ENCODE measurements at regions not wholly inside any gene's neighbourhood (a gene's known extent, or its start where the extent isn't known, plus 50 kb on each side); places are given as distances from the start of the nearest gene placed in this dataset.

GRCh38 chrX:2581296-2581695 lies 80.5 kb upstream of the DHRSX start:
- H3K9ac ChIP-seq (ENCODE audit: low read depth, low read length): no peak overlapping the region
- CTCF ChIA-PET: no interaction called here
- no peak overlapping the region for H3K14ac ChIP-seq (replicated peaks; ENCODE audit: low read depth, low read length)
- H3K56ac ChIP-seq (ENCODE audit: extremely low read depth, insufficient read depth, low read length): no peak overlapping the region
- H4K91ac ChIP-seq (ENCODE audit: insufficient read depth, low read depth, low read length): no peak overlapping the region
- H2BK120ac ChIP-seq (ENCODE audit: low read depth, low read length): no peak overlapping the region
- no peaks in the 10 kb centered on the region for H3K9me3 ChIP-seq (ENCODE audit: control insufficient read depth, insufficient read depth, low read length)
- H2AK9ac ChIP-seq (replicated peaks; ENCODE audit: low read depth, low read length, poor library complexity): no peak overlapping the region
- H3K4me1 ChIP-seq (ENCODE audit: control insufficient read depth, insufficient read depth, low read length): no peaks in the 10 kb centered on the region
- dilution Hi-C loops (cut with HindIII; ENCODE audit: low sequenced_read_pairs, unreplicated experiment) (no loop called here), in situ Hi-C loops (cut with MboI; ENCODE audit: low sequenced_read_pairs) (no loop called here), intact Hi-C loops (cut with micrococcal nuclease) (no loop called here)
- H3K36me3 ChIP-seq (ENCODE audit: control insufficient read depth, insufficient read depth, low read length): no peaks in the 10 kb centered on the region
- no peak overlapping the region for H2AFZ ChIP-seq (replicated peaks; ENCODE audit: low read length, poor library complexity)
- H2AK5ac ChIP-seq (ENCODE audit: low read depth, low read length): no peak overlapping the region
- TF ChIP-seq POLR2A (IDR thresholded peaks at IDR 0.05; ENCODE audit: low read depth, low read length) (no peak), NFE2L2 (IDR thresholded peaks at IDR 0.05; ENCODE audit: low read depth, low read length) (no peak)
- POLR2A ChIA-PET (ENCODE audit: unreplicated experiment): no interaction called here
- no peaks in the 10 kb centered on the region for H3K9me1 ChIP-seq (ENCODE audit: insufficient read depth, low read length)
- no peak overlapping the region for H2BK5ac ChIP-seq (ENCODE audit: low read depth, low read length, poor library complexity, severe bottlenecking)
- no peak overlapping the region for H4K8ac ChIP-seq (ENCODE audit: low read depth in 2 of 2, low read length in 2 of 2)
- H3K4ac ChIP-seq (ENCODE audit: low read depth, low read length): no peak overlapping the region
- no peak overlapping the region for H3K4me2 ChIP-seq (ENCODE audit: low read depth, low read length)
- H3K4me3 ChIP-seq (ENCODE audit: insufficient read depth, low read depth, low read length): no peak overlapping the region
- H3K18ac ChIP-seq (ENCODE audit: low read depth, low read length): no peak overlapping the region
- H2BK20ac ChIP-seq (ENCODE audit: low read depth, low read length): no peak overlapping the region
- DNase-seq: no peak
- no peak for ATAC-seq (ENCODE audit: low read depth)
- H3K79me1 ChIP-seq (ENCODE audit: low read depth in 1 of 2, low read length in 2 of 2): no peaks in the 10 kb centered on the region
- no peak overlapping the region for H2BK15ac ChIP-seq (ENCODE audit: low read depth, low read length)
- H3K27ac ChIP-seq (ENCODE audit: insufficient read depth, low read length): no peak overlapping the region
- no TSS peak for BruUV-seq (replicated peaks)
- no peak overlapping the region for H3K23ac ChIP-seq (ENCODE audit: low read depth, low read length)
- peaks cover 49% of the 10 kb centered on the region for H3K27me3 ChIP-seq (ENCODE audit: control insufficient read depth, insufficient read depth, low read length)
- WGBS, 2 experiments (ENCODE audit: extremely low coverage in 2 of 2, insufficient read length in 1 of 2): no CpG with 5 or more reads among the region's 4 CpGs
- H4K20me1 ChIP-seq (ENCODE audit: insufficient read depth, low read length): no peaks in the 10 kb centered on the region
- H4K5ac ChIP-seq (ENCODE audit: low read depth, low read length): no peak overlapping the region
